Stimulated activated CD8-positive, alpha-beta memory T cell treated with anti-CD3 and anti-CD28 coated beads, Interleukin-12 subunit alpha, Interleukin-12 subunit beta, amount 100 ng/mL, for 1 hour (primary cell): ENCODE measurements at regions not wholly inside any gene's neighbourhood (a gene's known extent, or its start where the extent isn't known, plus 50 kb on each side); places are given as distances from the start of the nearest gene placed in this dataset.
"Not testable (repeated sequence)": the region's sequence is repeated elsewhere in the genome, so short reads cannot be mapped to it uniquely, and the experiment has no call there.

Experiments used
- DNase-seq: peaks from one replicate; pipeline ENCODE4 v3.0.0-alpha.2; 2020; ENCODE audit warnings: low read depth

GRCh38 chr2:242004223-242004901 is 134.8 kb downstream of the RTP5 start:
- no peak for DNase-seq

GRCh38 chr2:242004902-242005230 is 135.3 kb downstream of the RTP5 start:
- no peak for DNase-seq

- not testable (repeated sequence) for DNase-seq
Observed at GRCh38 chr2:242006091-242006634, 136.6 kb downstream of the RTP5 start.

GRCh38 chr2:242008908-242009307 is 139.4 kb downstream of the RTP5 start:
- DNase-seq, result not testable (repeated sequence)

GRCh38 chr2:242009846-242010245 is 140.3 kb downstream of the RTP5 start:
- not testable (repeated sequence) for DNase-seq

- DNase-seq, result not testable (repeated sequence)
Observed at GRCh38 chr2:242010252-242011166, 141.0 kb downstream of the RTP5 start.

- no peak for DNase-seq
Observed at GRCh38 chr2:242011167-242011513, 141.6 kb downstream of the RTP5 start.

GRCh38 chr2:242011516-242011915 is 142.0 kb downstream of the RTP5 start:
- no peak for DNase-seq

- no peak for DNase-seq
Observed at GRCh38 chr2:242011991-242012764, 142.6 kb downstream of the RTP5 start.

GRCh38 chr2:242012956-242013764 is 143.6 kb downstream of the RTP5 start:
- DNase-seq, result no peak

- DNase-seq, result no peak
Observed at GRCh38 chr2:242013771-242014170, 144.2 kb downstream of the RTP5 start.

GRCh38 chr2:242015108-242016065 is 145.9 kb downstream of the RTP5 start:
- no peak for DNase-seq

- DNase-seq, result no peak
Observed at GRCh38 chr2:242017086-242017485, 147.6 kb downstream of the RTP5 start.

GRCh38 chr2:242018416-242018815 is 148.9 kb downstream of the RTP5 start:
- not testable (repeated sequence) for DNase-seq

- no peak for DNase-seq
Observed at GRCh38 chr2:242019344-242019743, 149.8 kb downstream of the RTP5 start.

- DNase-seq, result no peak
Observed at GRCh38 chr2:242020196-242021004, 150.9 kb downstream of the RTP5 start.

GRCh38 chr2:242022550-242023290 is 153.2 kb downstream of the RTP5 start:
- DNase-seq, result no peak

- DNase-seq, result no peak
Observed at GRCh38 chr2:242024751-242025355, 155.3 kb downstream of the RTP5 start.
